Stimulated activated CD8-positive, alpha-beta memory T cell treated with anti-CD3 and anti-CD28 coated beads, Interleukin-2, amount 100 ng/mL, for 1 hour (primary cell): ENCODE measurements at regions not wholly inside any gene's neighbourhood (a gene's known extent, or its start where the extent isn't known, plus 50 kb on each side); places are given as distances from the start of the nearest gene placed in this dataset.

Experiments
- DNase-seq, 2 donors: peaks; one replicate each; pipeline ENCODE4 v3.0.0-alpha.2; 2020; ENCODE audit warnings: low read depth in 2 of 2

DNA sequence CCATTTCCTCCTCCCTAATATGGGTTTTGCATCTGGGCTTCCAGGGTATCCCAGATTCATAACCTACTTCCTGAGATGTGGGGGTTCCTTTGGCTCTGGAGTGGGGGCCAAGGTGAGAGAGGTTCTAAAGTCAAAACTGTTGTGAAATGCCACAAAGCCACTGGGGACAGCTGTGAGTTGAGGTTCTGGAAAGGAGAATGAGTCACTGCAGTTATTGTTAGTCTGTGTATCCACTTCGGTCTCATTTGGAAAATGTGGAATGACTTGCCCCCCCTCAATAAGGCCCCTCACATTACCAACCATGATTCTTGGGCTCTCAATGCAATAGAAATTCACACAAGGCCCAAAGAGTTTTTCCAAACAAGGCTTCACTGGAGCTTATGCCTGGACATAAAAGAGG is 51.1 kb upstream of the LGALSL start:
- DNase-seq: no peak

DNA sequence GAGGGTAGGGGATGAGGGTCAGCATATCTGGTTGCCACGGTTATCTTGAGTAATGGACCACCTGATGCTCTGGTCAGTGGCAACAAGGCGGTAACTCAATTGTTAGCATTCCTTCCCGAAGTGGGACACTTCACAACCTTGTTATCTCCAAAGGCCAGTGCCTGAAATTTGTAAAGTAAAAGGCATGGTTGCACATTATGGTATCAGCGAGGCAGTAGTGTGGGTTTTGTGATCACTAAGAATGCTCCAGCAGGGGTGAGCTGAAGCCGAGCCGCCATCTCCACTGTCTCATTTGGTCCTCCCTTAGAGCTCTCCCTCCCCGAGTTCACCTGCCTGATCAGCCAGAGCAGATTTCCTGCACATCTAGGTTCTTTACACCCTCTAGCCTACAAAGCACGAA is 50.5 kb upstream of the LGALSL start:
- DNase-seq: no peak

DNA sequence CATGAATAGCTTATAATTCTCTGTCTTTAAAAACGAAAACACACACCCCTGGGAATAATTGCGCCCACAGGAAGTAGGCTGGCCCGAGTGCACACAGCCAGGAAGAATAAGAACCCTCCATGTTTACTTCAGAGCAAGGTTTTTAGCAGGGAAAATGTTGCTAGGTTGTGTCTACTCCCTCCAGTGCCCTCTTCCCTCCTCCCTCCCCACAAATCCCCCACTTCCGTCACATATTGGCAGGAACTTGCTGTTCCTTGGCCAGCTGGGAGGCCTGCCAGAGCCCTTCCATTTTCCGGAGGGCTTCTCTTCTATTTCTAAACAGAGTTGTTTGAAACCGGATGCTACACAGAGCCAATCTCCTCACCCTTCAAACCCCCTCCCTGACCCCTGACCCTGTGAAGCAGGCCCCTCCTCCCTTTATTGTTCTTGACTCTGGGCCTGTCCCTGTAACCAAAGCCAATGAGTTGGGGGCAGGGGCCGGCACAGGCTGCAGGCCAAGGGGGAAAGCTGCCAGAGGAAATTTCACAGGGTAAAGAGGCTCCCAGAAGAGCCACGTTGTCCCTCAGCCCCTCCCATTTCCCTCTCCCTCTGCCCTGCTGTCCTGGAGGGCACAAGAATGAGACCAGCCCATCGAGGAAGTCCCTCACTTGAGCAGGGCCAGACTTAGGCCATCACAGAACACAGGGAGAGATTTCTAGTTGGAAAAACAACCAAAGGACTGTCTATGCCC is 49.8 kb upstream of the LGALSL start:
- DNase-seq: no peak
